PFSK-1 (cell line): ENCODE measurements at regions not wholly inside any gene's neighbourhood (a gene's known extent, or its start where the extent isn't known, plus 50 kb on each side); places are given as distances from the start of the nearest gene placed in this dataset.

Source experiments
- FOXP2 ChIP-seq: optimal IDR thresholded peaks from 2 replicates; pipeline ENCODE3; 2011; ENCODE audit warnings: borderline replicate concordance, control low read depth, inconsistent platforms; ENCODE audit not compliant: insufficient read depth; ENCODE audit errors: extremely low read length, extremely low read depth
- POLR2AphosphoS5 ChIP-seq: IDR thresholded peaks from 2 replicates; pipeline ENCODE4 v1.6.1; 2012; ENCODE audit warnings: low read depth, mild to moderate bottlenecking, control low read depth, low read length, moderate library complexity
- SIN3A ChIP-seq: IDR thresholded peaks from 2 replicates; pipeline ENCODE4 v1.6.1; 2012; ENCODE audit warnings: mild to moderate bottlenecking, low read length, moderate library complexity, borderline replicate concordance; ENCODE audit not compliant: insufficient read depth
- TAF1 ChIP-seq: IDR thresholded peaks from 2 replicates; pipeline ENCODE4 v1.6.1; 2012; ENCODE audit warnings: low read length, control low read depth, borderline replicate concordance; ENCODE audit not compliant: insufficient read depth
- TF ChIP-seq, protein P1 (sequence below), 2 experiments: IDR thresholded peaks; 2 replicates each; pipeline versions ENCODE4 v1.6.1 to v1.8.0; 2011 to 2012; ENCODE audit warnings: low read depth in 2 of 2, low read length in 2 of 2, control low read depth in 1 of 2, inconsistent platforms in 1 of 2, mild to moderate bottlenecking in 1 of 2, moderate library complexity in 1 of 2; ENCODE audit not compliant: insufficient read depth in 1 of 2

DNA sequence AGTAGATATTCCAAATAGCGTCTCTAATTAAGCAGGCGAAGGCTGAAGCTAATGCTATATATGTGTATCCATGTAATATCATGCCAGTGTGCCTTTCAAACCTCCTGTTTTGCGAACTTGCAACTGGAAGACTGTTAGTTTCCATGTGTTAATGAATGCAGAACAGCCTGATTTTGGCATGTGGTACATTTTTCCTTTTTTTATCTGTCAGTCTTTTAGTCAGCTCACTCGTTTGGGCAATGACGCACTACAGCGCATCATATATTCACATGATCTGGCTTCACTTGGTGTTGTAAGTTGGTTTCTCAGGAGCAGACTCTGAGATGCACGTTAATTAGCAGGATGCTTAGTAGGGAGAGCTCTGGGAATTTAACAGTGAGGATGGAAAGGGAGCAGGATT lies 210.4 kb upstream of the CA10 start:
- TF ChIP-seq SIN3A (no peak), TAF1 (no peak), POLR2AphosphoS5 (no peak), FOXP2 (no peak)
- TF ChIP-seq, protein P1, sequence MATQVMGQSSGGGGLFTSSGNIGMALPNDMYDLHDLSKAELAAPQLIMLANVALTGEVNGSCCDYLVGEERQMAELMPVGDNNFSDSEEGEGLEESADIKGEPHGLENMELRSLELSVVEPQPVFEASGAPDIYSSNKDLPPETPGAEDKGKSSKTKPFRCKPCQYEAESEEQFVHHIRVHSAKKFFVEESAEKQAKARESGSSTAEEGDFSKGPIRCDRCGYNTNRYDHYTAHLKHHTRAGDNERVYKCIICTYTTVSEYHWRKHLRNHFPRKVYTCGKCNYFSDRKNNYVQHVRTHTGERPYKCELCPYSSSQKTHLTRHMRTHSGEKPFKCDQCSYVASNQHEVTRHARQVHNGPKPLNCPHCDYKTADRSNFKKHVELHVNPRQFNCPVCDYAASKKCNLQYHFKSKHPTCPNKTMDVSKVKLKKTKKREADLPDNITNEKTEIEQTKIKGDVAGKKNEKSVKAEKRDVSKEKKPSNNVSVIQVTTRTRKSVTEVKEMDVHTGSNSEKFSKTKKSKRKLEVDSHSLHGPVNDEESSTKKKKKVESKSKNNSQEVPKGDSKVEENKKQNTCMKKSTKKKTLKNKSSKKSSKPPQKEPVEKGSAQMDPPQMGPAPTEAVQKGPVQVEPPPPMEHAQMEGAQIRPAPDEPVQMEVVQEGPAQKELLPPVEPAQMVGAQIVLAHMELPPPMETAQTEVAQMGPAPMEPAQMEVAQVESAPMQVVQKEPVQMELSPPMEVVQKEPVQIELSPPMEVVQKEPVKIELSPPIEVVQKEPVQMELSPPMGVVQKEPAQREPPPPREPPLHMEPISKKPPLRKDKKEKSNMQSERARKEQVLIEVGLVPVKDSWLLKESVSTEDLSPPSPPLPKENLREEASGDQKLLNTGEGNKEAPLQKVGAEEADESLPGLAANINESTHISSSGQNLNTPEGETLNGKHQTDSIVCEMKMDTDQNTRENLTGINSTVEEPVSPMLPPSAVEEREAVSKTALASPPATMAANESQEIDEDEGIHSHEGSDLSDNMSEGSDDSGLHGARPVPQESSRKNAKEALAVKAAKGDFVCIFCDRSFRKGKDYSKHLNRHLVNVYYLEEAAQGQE (IDR thresholded peaks at IDR 0.05; ENCODE audit: insufficient read depth in 1 of 2, low read depth in 2 of 2, low read length in 2 of 2): no peak

DNA sequence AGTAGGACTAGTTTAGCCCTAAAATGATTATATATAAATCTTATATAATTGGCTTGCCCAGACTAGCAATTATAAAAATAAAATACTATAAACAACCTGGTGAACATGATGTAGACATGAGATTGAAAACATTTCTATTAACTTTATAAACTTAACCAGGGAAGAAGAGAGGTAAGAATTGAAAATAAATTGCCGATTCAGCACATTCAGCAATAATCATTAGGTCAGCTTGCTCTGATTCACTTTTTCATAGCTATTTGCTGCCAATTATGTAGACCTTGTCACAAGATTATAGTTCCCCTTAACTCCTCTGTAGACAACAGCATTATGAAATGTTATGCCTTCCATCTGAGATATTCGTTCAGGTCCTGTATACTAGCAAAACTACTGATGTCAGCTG lies 199.3 kb upstream of the CA10 start:
- TF ChIP-seq SIN3A (no peak), FOXP2 (no peak), TAF1 (no peak), POLR2AphosphoS5 (no peak)
- TF ChIP-seq, protein P1 (IDR thresholded peaks at IDR 0.05; ENCODE audit: insufficient read depth in 1 of 2, low read depth in 2 of 2, low read length in 2 of 2): no peak

DNA sequence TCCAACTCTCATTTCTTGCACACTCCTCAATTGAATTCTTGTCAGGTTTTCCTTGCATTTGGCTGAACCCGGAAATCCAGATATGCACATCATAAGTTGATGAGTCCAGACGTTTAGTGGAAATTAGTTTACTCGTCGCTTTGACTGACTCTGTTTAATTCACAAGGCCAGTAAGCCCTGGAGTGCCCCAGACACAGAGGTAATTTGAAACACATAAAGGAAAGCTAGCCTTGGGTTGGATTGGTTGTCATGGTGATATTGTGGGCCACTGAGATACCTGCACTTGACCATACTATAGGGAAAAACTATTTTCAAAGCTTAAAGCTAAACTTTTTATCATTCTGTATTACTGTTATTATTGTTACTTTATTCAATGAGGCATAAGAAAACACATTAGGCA lies 178.3 kb upstream of the CA10 start:
- TF ChIP-seq, protein P1 (IDR thresholded peaks at IDR 0.05; ENCODE audit: insufficient read depth in 1 of 2, low read depth in 2 of 2, low read length in 2 of 2): no peak
- TF ChIP-seq POLR2AphosphoS5: no peak
- TF ChIP-seq SIN3A: no peak
- no peak for TF ChIP-seq TAF1
- TF ChIP-seq FOXP2: no peak

DNA sequence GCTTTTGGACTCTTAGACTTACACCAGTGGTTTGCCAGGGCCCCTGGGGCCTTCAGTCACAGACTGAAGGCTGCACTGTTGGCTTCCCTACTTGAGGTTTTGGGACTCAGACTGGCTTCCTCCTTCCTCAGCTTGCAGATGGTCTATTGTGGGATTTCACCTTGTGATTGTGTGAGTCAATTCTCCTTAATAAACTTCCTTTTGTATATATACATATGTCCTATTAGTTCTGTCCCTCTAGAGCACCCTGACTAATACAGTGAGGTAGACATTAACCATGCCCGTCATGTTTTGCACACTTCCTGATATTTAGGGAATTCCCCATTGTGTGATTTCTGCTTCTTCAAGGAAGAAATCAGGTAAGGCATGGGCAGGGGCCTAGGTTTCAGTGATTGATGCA lies 147.8 kb upstream of the CA10 start:
- TF ChIP-seq POLR2AphosphoS5: no peak
- TF ChIP-seq FOXP2: no peak
- TF ChIP-seq SIN3A: no peak
- TF ChIP-seq TAF1: no peak
- TF ChIP-seq, protein P1 (IDR thresholded peaks at IDR 0.05; ENCODE audit: insufficient read depth in 1 of 2, low read depth in 2 of 2, low read length in 2 of 2): no peak

DNA sequence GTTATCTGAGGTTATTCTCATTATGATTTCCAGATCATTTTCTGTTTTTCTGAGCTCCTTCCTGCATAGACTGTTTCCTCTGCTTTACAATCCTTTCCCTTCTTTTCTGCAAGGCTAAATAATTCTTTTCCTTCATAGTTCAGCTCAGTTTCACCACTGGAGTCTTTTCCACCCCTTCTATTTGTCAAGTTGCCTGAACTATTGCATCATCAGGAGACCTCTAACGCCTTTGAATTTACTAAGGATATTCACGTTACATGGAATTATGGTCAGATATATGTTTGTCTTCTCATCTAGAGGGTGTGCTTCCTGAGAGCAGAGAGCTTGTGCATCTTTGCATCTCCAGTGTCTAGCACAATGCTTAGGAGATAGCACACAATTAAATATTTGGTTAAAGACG lies 140.4 kb upstream of the CA10 start:
- no peak for TF ChIP-seq FOXP2
- TF ChIP-seq POLR2AphosphoS5: no peak
- TF ChIP-seq TAF1: no peak
